GM12891 (cell line): ENCODE measurements at regions not wholly inside any gene's neighbourhood (a gene's known extent, or its start where the extent isn't known, plus 50 kb on each side); places are given as distances from the start of the nearest gene placed in this dataset.

Experiments
- POLR2A ChIP-seq: IDR thresholded peaks from 2 replicates; pipeline ENCODE4 v1.6.1; 2011; ENCODE audit warnings: low read depth, low read length, control low read depth
- POLR2AphosphoS5 ChIP-seq: IDR thresholded peaks from 2 replicates; pipeline ENCODE4 v1.6.1; 2011; ENCODE audit warnings: low read depth, low read length, control low read depth
- POU2F2 ChIP-seq: IDR thresholded peaks from 2 replicates; pipeline ENCODE4 v1.6.1; 2011; ENCODE audit warnings: low read depth, mild to moderate bottlenecking, control low read depth, low read length, moderate library complexity
- SPI1 ChIP-seq: IDR thresholded peaks from 2 replicates; pipeline ENCODE4 v1.6.1; 2011; ENCODE audit warnings: low read depth, low read length, control low read depth

DNA sequence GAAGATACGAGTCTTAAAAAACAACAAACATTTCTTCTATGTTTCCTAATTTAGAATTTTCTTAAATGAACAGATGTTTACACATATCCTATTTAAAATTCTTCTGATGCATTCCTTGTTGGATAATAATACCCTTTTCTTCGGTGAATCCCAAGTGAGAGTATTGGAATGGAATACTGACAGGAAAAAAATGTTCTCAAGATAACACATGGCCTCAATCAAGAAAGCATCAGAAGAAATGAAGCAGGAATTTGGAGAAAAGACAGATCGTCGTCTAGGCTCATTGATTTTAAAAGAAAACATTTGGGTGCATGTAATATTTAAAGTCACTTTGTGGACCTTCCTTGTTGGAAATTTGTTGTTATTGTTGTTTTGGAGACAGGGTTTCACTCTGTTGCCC, 196.9 kb upstream of the ANK2 start:
- no peak for TF ChIP-seq POLR2A
- no peak for TF ChIP-seq POLR2AphosphoS5
- TF ChIP-seq SPI1: no peak
- TF ChIP-seq POU2F2: no peak
